GM13977 (cell line): ENCODE measurements at regions not wholly inside any gene's neighbourhood (a gene's known extent, or its start where the extent isn't known, plus 50 kb on each side); places are given as distances from the start of the nearest gene placed in this dataset.

Source experiments
- DNase-seq: peaks from one replicate; pipeline ENCODE4 v3.0.0; 2012; ENCODE audit warnings: low spot score
- in situ Hi-C: fragments of 300-500 bp; cut with MboI; formaldehyde crosslinking; loops from one replicate; pipeline ENCODE4 v1.12.0; 2022; ENCODE audit warnings: low sequenced_read_pairs, low pct_unique_long_range_greater_than_20kb, mixed read lengths, inconsistent platforms; ENCODE audit not compliant: unreplicated experiment
- TF ChIP-seq, protein P1 (sequence below): IDR thresholded peaks from 2 replicates; pipeline ENCODE4 v1.5.1; 2012; ENCODE audit warnings: mild to moderate bottlenecking, control low read depth; ENCODE audit not compliant: insufficient read depth; ENCODE audit errors: extremely low read depth, missing control alignments

DNA sequence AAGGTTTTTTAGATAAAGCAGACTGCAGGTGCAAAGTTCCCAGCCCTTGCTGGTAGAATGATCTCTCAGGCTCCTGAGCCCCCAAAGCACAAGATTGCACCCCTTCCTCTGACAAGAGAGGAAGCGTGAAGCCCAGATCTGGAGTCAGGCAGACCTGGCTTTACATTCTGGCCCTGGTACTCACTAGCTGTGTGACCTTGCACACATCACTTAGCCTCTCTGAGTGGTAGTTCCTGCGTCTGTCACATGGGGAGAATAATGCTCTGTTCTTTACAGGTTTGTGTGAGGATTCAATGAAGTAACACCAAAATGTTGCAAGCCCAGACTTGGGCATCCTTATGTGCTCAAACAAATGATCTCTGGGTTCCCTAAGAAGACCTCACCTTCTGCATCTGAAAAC, 141.5 kb downstream of the SMAD6 start:
- in situ Hi-C loops: no loop called here
- TF ChIP-seq, protein P1, sequence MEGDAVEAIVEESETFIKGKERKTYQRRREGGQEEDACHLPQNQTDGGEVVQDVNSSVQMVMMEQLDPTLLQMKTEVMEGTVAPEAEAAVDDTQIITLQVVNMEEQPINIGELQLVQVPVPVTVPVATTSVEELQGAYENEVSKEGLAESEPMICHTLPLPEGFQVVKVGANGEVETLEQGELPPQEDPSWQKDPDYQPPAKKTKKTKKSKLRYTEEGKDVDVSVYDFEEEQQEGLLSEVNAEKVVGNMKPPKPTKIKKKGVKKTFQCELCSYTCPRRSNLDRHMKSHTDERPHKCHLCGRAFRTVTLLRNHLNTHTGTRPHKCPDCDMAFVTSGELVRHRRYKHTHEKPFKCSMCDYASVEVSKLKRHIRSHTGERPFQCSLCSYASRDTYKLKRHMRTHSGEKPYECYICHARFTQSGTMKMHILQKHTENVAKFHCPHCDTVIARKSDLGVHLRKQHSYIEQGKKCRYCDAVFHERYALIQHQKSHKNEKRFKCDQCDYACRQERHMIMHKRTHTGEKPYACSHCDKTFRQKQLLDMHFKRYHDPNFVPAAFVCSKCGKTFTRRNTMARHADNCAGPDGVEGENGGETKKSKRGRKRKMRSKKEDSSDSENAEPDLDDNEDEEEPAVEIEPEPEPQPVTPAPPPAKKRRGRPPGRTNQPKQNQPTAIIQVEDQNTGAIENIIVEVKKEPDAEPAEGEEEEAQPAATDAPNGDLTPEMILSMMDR: no peak

DNA sequence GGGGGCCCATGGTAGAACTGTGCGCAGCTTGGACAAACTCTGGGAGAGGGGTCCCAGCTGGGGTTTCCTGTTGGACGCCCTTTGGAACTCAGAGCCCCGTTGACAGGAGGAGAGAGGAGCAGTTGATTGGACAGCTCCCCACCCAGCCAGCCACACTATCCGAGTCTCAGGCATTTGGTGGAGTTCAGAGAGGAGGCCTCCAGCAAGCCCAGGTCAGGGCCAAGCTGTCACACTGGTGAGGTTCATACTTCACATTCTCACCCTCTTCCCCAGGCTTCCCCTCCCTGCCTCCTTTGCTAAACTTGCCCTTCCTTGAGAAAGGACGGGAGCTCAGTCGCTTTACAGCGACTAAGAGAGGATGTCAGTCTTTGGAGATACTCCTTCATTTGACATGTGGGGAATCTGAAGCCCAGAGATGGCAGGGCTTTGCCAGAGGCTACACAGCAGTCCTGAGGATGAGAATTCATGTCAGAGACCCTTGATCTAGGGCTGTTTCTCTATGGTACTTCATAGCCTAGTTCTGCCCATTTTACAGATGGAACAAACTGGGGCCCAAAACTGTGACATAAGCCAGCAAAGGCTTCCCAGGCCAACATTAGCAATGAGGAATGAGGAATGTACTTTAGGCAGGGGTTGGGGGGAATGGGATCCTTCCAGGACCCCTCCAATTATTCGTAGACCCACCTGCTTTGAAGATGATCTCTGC, 142.2 kb downstream of the SMAD6 start:
- no peak for DNase-seq
- in situ Hi-C loops: no loop called here
- TF ChIP-seq, protein P1: no peak

More for the DNA sequence above, 141.5 kb downstream of the SMAD6 start:
- DNase-seq: no peak

DNA sequence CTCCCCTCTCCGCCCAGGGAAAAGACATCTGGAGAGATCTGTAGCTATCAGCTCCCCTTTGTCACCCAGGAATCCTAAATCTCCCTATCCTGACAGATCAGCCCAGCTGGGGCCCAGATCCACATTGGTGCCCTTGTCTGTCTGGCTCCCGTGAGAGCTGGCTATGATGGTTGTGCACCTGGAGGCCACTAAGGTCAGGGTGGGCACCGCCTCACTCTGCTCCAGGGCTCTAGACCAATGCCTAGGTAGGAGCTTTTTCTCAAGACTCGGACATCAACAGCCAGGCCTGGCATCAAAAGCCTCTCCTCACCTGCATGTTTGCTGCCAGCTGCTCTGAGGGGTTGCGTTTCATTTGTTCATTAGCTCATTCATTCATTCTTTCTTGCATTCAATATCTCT, 142.7 kb downstream of the SMAD6 start:
- in situ Hi-C loops: no loop called here
- DNase-seq: no peak
- TF ChIP-seq, protein P1: no peak

DNA sequence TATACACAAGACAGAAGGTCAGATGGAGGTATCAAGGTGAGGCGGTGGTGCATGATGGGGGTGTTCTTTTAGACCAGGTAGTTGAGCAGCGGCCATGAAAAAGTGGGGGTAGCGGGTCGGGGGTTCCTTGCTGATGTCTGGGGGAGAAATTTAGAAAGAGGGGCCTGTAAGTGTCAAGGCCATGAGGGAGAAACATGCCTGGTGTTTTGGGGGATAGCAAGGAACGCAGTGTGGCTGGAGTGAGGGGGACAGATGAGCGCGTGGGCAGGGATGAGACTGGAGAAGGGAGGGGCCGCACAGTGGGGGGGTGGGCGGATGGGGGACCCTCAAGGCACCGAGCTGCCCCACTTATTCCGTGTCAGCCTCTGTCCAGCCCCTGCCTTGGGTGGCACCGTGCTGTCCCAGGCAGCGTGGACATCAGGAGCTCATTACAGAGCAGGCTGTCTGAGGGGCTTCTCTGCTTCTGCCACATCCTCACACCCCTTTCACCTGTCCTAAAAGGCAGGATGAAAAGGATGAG, 143.3 kb downstream of the SMAD6 start:
- in situ Hi-C loops: no loop called here
- TF ChIP-seq, protein P1: no peak
- DNase-seq: no peak

DNA sequence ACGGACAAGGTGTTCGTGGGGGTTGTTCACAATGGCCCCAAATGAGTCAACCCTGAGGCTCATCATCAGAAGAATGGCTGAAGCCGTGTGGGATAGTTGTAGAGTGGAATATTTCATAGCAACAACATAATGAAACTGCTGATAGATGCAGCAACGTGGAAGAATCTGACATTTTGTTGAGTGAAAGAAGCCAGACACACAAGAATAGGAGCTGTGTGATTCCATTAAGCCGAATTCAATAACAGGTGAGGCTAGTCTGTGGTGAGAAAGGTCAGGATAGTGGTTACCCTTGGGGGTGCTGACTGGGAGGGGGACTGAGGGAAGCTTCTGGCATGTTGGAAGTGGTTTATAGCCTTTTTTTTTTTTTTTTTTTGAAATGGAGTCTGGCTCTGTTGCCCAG, 144.0 kb downstream of the SMAD6 start:
- DNase-seq: no peak
- in situ Hi-C loops: no loop called here
- TF ChIP-seq, protein P1: no peak

DNA sequence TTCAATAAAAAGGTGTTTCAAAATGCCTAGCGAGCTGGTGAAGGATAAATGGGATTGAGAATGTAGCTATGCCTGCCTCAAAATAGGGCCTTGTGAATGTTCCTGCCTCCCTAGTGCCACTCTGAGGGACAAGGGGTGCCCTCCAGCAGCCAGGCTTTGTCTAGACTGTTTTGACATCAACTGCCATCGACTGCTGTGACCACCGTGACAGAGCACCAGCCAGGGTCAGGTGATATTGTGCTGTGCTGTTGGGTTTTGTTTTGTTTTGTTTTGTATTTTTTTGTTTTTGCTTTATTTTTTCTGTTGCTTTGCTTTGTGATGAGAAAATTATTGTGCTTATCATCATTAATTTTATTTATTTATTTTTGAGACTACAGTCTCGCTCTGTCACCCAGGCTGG, 144.8 kb downstream of the SMAD6 start:
- TF ChIP-seq, protein P1: no peak
- in situ Hi-C loops: no loop called here

DNA sequence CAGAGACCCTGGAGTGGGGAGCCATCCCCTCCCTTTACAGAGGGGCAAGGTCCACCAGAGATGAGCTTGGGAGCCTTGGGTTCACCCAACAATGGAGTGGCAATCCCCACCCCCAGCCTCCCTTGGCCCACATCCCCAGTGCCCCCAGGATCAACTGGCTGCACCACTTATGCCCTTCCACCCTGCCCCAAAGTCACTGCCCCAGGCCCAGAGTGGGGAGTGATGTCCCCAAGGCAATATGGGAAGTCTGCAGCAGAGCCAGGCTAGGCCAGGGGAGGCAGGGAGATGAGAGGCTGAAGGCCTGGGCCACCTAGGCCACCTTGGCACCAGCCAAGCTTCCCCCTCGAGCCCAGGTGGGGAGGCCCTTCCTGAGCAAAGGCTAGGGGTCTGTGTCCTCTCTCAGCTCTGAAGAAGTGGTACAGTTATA, 145.5 kb downstream of the SMAD6 start:
- no peak for DNase-seq
- in situ Hi-C loops: no loop called here
- TF ChIP-seq, protein P1: no peak

More for the DNA sequence above, 144.8 kb downstream of the SMAD6 start:
- no peak for DNase-seq
